ENCODE measurements at regions not wholly inside any gene's neighbourhood (a gene's known extent, or its start where the extent isn't known, plus 50 kb on each side); places are given as distances from the start of the nearest gene placed in this dataset.

DNA sequence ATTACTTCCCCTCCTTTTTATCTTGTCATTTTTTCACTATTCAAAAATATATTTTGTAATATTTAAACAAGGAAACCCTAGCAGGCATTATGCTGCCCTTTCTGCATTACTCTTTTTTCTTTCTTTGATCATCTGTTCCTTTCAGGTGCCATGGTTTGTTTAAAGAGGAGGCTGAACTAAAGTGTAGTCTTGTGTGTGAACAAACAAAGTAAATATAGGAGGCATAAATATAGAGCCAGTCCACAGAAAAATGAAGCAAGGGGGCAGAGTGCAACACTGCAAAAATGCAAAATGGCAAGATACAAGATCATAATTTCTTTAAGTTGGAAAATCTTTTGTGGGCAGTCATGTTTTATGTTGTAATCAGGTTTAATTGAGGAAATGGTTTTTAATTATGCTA, 947.3 kb upstream of the COX7C start:
- no peak for DNase-seq

DNA sequence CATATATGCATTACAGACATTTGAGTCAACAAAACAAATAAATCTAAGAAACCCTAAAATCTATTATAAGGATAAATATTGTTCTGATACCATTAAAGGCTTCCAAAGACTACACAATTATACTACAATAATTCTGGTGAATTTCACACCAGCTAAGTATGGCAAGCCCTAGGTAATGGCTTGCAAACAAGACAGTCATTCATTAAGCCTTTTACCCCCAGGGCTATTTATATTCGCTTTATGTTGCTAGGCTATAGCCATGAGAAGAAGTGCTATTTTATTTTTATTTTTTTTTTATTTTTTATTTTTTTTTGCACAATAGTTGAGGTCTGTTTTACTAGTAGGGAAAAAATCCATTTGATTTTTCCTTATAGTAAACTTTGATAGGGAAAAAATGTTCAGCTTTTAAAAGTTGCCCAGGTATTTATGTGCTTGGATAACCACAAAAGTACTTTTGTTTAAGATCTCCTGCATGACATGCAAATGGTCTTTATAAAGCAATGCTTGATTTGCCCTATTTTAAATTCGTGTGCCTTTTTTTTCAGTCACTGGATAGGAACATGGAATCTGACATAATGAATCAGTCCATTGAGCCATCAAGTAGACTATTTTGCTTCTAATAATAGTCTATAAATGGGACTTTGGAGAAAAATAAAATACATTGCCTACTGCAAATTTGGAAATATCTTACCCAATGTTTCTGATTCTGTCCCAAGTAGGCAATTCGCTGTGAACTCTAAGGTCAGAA, 946.3 kb upstream of the COX7C start:
- no peak for DNase-seq

DNA sequence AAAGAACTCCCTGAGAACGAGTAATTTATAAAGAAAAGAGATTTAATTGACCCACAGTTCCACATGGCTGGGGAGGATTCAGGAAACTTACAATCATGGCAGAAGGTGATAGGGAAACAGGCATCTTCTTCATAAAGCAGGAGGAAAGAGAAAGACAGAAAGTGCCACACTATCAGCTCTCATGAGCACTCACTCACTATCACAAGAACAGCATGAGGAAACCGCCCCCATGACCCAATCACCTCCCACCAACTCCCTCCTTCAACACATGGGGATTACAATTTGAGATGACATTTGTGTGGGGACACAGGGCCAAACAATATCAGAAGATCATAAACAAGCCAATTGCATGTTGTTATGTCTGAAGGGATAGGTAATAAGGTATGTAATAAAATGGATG, 935.9 kb upstream of the COX7C start:
- DNase-seq: no peak

DNA sequence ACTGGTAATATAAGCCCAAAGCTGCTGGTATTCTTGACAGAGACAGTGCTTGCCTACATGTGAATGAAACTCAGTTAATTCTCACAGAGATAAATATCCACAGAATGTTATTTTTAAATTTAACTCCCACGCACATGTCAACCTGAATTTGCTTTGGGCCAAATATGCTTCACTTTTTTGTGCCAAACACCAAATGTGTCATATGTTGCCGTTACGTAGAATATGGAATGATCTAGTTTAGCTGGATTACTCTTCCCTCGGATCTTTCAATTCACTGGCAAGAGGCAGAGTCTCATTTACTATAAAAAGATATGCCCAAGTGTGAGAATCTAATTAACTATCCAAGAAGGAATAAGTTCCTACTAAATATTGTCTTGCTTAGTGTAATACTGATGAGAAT, 933.4 kb upstream of the COX7C start:
- no peak for DNase-seq

DNA sequence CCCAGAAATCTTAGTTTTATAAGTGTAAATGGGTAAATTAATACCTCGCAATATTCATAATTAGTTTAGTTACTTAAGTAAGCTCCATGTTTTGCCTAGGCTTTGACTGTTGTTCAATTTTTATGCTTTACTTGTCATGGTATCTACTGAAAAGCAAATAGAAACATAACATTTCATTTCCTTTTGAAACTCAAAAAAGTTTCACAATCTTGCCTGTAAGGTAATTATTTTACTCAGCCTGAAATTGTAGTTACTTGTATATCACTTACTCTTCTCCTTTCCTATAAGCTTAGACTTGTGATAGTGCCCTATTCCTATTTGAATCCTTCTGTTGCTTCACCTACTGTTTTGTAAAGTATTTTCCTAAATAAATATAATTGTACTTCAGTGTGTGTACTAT, 914.4 kb upstream of the COX7C start:
- DNase-seq: no peak

DNA sequence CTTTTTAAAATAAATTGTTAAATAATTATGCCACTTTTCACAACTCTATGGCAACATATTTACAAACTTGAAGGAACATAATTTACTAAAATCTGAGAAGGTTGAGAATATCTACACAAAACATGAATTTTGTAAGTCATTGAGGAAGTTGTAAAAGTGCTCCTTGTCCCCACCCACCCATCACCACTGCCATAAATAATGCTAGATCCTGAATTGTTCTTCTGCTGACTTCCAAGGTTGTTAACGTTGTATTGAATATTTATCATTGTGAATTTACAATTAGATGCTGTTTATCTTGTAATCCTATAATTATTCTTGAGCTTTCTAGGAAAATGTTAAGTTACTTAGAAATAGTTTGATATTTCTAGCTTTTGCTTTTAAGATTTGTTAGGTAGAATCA, 908.0 kb upstream of the COX7C start:
- DNase-seq: no peak

DNA sequence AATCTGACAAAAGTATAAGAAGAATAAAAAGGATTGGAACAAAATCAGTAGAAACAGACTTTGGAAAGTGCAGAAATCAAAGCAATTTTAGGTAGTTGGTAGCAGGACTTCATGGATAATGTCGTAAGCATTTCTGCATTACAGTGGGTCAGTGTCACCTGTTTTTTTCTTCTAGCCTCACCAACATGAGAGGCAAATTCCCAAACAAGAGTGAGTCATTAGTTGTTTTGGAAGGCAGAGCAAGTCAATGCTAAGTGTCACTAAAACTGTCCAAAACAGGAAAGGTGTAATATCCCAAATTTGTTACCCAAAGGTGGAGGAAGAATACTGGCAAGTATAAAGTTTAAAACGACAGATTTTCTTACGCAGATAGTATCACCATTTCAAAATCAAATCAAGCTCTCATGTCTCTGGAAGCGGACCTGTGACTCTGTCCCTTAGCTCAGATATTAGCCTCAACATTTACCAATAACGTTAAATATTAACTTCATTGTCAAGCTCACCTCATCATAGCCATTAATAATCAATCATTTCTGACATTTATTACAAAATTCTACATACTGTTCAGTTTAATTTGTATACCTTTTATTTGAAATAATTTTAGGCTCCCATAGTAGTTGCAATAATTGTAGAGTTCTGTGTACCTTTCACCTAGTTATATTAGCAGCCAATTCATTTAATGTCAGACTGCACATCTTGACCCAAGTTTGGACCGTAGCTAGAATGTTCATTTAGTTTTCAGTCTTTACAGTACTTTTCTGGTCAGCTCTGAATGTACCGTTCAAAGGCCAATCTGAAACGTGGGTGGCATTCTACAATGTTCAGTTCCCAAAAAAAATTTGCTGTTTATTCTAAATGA, 901.2 kb upstream of the COX7C start:
- DNase-seq: no peak

DNA sequence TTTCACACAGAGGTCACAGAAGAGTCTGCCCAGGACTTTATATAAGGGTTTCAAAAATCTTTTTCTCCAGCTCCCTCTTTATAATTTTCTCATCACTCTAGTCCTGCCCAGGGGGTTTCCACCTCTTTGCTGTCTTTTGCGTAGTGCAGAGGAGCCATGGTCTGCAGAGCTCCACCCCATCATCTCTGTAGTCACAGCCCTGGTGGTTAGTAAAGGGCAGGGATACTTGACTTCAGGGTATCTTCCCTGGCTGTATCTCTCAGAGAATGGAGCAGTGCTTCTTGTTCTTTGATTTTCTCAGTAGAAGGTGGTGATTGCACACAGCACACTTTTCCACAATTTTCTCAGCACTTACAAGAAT, 900.6 kb upstream of the COX7C start:
- no peak for DNase-seq

DNA sequence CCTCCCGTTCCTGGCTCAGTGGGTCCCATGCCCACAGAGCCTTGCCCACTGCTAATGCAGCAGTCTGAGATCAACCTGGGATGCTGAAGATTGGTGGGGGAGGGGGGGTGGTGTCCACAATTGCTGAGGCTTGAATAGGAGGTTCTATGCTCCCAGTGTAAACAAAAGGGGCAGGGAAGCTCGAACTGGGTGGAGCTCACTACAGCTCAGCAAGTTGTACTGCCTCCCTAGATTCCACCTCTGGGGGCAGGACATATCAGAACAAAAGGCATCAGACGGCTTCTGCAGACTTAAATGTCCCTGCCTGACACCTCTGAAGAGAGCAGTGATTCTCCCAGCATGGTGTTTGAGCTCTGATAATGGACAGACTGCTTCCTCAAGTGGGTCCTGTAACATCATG, 885.6 kb upstream of the COX7C start:
- no peak for DNase-seq

DNA sequence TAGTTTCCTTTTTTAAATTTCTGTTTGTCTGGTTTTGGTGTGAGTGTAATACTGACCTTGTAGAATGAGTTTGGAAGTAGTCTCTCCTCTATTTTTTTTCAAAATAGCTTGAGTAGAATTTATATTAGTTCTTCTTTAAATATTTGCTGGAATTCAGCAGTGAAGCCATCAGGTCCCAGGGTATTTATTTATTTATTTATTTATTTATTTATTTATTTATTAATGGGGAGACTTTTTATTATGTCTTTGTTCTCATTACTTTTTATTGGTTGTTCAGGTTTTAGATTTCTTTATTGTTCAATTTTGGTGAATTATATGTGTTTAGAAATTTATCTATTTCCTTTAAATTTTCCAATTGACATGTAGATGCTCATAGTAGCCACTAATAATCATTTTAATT, 875.8 kb upstream of the COX7C start:
- DNase-seq: no peak

DNA sequence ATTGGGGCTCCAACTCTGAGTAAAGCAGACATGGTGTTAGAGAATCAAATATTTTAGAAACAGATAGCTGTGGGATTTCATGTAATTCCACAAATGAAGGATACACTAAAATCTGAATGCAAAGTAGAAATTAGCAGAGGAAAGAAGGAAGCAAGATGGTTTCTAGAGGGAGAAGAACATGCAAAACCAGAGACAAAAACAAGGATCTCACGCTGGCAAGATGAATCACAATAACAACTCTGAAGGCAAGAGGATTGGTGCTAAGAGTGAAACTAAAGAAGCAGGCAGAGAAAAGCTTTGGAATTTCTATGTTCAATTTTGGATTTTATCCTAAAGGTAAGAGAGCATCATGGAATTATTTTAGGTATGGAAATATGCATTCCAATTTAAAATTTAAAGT, 857.2 kb upstream of the COX7C start:
- no peak for DNase-seq

DNA sequence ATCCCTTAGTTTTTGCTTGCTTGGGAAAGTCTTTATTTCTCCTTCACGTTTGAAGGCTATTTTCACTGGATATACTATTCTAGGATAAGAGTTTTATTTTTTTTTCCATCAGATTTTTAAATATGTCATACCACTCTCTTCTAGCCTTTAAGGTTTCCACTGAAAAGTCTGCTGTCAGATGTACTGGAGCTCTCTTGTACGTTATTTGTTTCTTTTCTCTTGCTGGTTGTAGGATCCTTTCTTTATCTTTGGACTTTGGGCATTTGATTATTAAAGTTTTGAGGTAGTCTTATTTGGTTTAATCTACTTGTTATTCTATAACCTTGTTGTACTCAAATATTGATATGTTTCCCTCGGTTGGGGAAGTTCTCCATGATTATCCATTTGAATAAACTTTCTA, 848.4 kb upstream of the COX7C start:
- no peak for DNase-seq

DNA sequence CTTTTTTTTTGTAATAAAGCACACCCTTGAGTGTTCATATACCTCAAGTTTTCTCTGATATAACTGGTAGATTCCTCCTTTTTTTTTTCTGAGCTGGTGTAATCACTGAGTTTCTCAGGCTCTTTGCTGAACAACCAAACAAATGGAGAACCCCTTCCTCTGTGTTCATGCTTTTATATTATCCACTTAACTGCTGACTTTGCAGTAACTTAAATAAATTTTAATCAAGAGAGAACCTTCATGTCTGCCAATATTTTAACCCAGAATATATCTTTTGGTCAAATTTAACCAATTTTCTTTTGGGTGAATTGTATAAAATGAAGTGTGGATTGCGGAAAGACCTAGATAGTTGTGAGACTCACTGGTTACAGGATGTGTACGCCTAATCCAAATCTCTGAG, 833.0 kb upstream of the COX7C start:
- DNase-seq: no peak

DNA sequence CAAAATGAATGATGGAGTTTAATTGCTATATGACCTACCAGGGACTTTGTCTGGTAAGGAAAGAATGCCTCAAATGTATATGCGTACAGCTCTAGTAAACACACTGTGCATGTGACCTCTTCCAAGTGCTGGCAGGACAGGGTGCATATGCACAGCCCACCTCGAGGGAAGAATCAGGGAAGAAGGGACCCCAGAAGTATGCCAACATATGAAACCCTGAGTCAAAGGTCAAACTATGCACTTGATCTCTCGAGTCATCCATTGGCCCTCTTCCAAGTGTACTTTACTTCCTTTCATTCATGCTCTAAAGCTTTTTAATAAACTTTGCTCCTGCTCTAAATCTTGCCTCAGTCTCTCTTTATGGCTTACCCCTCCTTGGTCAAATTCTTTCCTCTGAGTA, 804.6 kb upstream of the COX7C start:
- DNase-seq: no peak

DNA sequence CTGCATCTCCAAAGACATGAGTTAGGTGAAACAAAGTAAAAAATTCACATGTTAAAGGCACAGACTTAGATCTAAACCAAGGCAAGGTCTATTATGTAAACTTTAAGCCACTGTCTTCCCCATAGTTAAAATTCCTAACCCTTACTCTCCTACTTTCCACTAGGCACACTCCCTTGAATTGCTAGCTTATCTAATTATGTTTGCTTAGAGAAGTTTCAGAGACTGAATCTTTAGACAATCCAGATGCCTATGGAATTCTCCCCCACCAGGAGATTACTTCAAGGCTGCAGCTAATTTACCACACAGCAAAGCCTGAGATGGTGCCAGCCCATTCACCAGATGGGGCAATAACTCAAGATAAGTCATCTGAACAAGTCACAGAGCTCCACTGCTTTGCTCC, 803.1 kb upstream of the COX7C start:
- DNase-seq: no peak

DNA sequence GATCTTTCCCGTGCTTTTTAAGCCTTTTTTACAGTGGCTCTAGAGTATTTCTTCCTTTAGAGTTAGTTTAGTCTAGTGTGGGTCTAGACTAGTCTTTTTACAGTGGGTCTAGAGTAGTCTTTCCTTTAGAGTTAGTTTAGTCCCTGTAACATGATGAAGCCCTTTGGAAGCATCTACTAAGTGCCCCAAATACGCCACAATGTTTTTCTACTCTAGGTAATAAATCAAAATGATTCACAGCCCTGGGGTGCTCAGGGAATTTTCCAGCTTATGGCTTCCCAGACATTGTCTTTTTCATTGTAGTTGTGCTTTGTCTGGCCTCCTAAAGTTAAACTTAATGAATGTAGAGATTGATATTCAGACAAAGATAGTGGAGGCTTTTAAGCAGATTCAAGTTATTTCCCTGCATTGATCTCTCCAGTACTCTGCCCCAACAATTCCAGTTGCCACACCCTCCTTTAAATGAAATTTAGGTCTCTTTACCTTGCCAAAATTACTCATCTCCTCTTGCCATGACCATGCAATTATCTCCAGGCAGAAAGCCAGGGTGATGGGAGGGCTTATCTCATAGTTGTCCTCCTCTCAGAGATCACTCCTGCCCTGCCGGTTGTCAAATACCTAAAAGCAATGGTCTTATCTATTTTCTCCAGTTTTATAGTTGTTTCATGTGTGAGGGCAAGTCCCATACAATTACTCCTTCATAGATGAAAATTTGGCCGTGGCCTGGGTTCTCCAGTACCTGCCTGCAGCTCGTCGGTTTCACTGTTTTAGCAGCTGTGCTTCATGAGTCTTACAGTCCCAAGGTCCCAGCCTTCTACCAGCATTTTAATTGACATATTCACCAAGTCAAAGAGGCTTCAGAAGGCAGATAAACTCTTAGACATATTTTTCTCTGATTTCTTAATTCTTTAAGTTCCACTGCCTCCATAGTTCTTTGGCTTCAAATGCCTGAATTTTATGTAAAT, 794.0 kb upstream of the COX7C start:
- no peak for DNase-seq

DNA sequence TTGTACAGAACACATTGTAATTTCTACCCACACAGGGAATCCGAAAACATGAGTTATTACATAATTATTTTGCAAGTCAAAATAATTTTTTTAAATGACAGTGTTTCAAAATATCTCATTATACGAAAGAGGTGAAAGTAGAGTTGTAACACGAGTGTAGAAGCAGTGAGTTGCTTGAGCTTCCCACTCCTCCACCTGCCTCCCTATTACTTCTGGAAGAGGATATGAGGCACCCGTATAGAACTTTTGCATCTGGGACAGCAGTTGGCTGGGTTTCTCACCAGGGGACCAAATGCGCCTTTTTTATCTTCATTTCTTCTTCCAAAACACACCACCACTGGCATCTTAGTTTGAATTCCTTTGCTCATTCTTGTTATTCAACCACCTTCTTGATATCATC, 779.0 kb upstream of the COX7C start:
- DNase-seq: no peak

DNA sequence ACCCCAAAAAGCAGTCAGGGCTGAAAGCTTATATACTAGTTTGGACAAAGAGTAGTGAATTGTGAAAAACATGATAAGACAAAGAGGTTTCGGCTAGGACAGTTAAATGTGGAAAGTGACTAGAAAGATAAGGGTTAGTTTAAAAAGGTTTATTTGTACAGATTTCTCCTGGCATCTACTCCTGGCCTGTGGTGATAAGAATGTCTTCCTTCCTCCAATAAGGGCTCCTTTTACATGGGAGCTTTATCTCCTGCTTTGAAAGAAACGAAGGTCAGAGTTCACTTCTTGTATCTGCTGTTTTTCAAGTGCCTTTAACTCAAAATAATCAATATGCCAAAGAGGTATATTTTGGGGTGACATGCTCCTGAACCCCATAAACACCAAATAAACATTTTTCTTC, 776.1 kb upstream of the COX7C start:
- no peak for DNase-seq

DNA sequence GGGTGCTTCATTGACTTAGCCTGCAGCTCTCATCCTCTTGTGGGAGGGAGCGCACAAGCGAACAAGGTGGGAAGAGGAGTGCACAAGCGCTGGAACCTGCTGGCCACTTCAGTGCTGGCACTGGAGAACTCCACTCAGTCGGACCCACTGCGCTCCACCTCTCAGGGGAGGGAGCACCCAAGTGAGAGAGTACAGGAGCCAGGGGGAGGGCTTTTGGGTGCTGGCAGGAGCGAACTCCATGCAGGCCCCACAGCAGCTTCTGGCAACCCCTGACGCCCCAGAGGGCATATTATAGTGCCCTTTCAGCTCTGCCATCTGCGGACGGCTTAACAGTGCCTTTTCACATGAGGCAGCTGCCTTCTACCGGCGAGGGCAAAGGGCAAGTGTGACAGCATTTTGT, 774.2 kb upstream of the COX7C start:
- no peak for DNase-seq

DNA sequence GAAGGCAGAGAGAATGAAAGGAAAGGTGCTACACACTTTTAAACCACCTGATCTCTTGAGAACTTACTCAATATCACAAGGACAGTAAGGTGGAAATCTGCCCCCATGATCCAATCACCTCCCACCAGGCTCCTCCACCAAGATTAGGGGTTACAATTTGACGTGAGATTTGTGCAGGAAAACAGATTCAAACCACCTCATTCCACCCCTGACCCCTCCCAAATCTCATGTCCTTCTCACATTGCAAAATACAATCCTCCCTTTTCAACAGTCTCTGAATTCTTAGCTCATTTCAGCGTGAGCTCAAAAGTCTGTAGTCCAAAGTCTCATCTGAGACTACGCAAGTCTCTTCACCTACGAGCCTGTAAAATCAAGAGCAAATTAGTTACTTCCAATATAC, 768.3 kb upstream of the COX7C start:
- DNase-seq: no peak

DNA sequence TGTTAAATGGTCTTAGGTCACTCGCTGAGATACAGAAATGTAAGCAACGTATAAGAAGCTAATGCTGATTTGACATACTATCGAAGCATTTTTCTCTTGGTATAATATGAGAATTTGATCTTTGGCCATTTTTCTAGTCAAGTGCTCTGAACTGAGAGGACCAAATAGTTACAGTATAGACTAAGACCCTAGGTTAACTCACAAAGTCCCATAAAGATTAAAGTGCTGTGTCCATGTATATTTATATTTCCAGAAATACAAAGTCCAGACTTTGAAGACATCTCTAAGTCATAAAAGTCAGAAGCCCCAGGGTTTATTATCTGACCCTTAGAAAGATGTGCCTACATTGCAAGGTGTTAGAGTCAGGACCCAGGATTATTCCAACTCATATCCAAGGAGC, 752.4 kb upstream of the COX7C start:
- DNase-seq: no peak

DNA sequence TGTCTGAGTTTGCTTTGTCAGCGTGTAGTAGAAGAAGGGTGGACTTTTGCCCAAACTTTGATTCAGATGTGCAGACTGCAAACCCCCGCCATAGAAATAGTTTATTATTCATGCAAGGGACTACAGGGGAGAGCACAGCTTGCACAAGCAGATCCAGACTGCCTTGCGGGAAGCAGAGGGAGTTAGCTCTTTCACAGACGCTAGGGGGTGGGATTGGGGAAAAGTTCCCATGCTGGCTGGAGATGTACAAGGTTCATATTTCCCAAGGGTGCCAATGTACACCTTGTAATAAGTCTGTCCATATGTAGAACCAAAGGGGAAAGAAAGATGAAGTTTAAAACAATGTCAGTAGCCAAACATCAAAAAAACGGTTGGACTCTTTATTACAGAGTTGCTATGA, 749.7 kb upstream of the COX7C start:
- DNase-seq: no peak

DNA sequence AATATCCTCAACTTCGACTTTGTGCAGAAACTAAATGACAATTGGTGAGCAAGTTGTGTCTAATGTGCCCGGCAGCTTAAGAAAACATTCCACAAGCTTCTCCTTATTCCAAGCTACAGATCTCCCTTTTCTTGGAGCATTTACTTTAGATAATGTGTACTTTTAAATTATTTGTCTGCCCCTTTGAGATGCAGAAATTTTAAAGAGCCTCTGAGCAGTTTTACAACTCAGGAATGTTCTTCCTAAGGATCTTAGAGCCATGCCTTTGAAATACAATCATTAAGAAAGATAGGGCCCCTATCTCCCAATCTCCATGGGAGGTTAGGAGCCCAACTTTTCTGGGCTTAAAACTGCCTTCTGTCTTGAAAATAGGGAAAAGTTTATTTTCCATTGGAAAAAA, 723.7 kb upstream of the COX7C start:
- DNase-seq: no peak

DNA sequence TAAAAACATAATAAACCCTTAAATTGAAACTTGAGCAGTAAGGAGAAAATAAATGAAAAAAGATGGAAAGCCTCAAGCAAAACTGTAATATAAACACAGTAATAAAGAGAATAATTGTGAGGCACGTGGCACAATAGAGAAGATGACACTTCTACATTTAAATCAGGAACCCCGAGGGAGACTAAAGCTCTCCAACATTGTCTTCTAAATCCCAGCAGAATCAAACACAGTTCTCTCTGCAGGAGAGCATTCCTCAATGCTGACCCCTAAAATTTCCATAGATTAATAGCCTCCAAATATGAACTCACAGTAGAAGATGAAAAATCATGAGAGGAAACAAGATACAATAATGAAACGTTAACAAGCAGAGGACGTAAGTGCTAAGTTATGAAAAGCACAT, 721.2 kb upstream of the COX7C start:
- DNase-seq: no peak
